ENCODE measurements at regions not wholly inside any gene's neighbourhood (a gene's known extent, or its start where the extent isn't known, plus 50 kb on each side); places are given as distances from the start of the nearest gene placed in this dataset.
A peak's percentile ranks its signal among the peaks of the same experiment; 100 is the strongest.

GRCh38 chr4:38366997-38367396, 297.0 kb upstream of the KLF3 start (continued):
- no peak for TF ChIP-seq POLR2AphosphoS5 (IDR thresholded peaks at IDR 0.05; ENCODE audit: low read depth, low read length)
- TF ChIP-seq ZNF460 (CRISPR knock-in tag; IDR thresholded peaks at IDR 0.05; ENCODE audit: borderline replicate concordance), result no peak
- TF ChIP-seq, protein P1, sequence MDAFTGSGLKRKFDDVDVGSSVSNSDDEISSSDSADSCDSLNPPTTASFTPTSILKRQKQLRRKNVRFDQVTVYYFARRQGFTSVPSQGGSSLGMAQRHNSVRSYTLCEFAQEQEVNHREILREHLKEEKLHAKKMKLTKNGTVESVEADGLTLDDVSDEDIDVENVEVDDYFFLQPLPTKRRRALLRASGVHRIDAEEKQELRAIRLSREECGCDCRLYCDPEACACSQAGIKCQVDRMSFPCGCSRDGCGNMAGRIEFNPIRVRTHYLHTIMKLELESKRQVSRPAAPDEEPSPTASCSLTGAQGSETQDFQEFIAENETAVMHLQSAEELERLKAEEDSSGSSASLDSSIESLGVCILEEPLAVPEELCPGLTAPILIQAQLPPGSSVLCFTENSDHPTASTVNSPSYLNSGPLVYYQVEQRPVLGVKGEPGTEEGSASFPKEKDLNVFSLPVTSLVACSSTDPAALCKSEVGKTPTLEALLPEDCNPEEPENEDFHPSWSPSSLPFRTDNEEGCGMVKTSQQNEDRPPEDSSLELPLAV (CRISPR knock-in tag; conservative IDR thresholded peaks at IDR 0.05; ENCODE audit: low read depth), result no peak
- TF ChIP-seq ZSCAN9 (CRISPR knock-in tag; IDR thresholded peaks at IDR 0.05; ENCODE audit: borderline replicate concordance), result no peak
- no peak for TF ChIP-seq SOX6 (IDR thresholded peaks at IDR 0.05)
- TF ChIP-seq SOX6 (CRISPR knock-in tag; IDR thresholded peaks at IDR 0.05), result no peak
- TF ChIP-seq ZNF317 (CRISPR knock-in tag; IDR thresholded peaks at IDR 0.05), result no peak
- TF ChIP-seq SALL2 (CRISPR knock-in tag; IDR thresholded peaks at IDR 0.05), result no peak
- no peak for TF ChIP-seq ZNF772 (CRISPR knock-in tag; IDR thresholded peaks at IDR 0.05)
- TF ChIP-seq PITX1 (CRISPR knock-in tag; IDR thresholded peaks at IDR 0.05), result no peak
- TF ChIP-seq TAF1 (CRISPR knock-in tag; IDR thresholded peaks at IDR 0.05), result no peak
- no peak for TF ChIP-seq EHMT2 (IDR thresholded peaks at IDR 0.05; ENCODE audit: borderline replicate concordance, low read depth, low read length)
- no peak for TF ChIP-seq SIN3B (IDR thresholded peaks at IDR 0.05; ENCODE audit: low read length)
- no peak for TF ChIP-seq HNF4A (CRISPR knock-in tag; IDR thresholded peaks at IDR 0.05)
- TF ChIP-seq CEBPG (CRISPR knock-in tag; IDR thresholded peaks at IDR 0.05), result no peak

DNA sequence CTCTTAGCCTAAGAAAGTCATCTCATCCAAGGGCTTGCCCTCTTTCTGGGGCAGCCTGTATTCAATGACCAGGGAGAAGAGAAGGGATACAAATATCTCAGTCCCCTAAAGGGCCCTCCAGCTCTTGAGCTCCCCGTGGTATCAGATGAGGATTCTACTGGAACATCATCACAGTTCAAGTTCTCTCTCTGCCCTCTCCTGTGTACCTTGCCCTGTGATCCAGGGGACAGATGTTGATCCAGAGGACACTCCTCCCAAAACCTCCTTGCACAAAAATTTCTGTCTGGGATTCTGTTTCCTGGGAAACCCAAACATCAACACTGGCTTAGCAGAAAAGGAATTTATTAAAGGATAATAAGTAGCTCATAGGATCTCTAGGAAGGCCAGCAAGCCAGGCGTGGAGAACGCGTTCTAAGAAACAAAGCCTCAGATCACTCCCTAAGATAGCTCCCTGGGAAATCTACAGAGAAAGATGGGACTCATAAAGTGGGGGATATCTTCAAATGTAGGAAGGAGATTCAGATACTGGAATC, 296.3 kb upstream of the KLF3 start:
- no peaks in the 10 kb centered on the region for H3K27me3 ChIP-seq (ENCODE audit: control insufficient read depth in 1 of 2, insufficient read depth in 2 of 2, low read length in 2 of 2)
- no peak overlapping the region for H3K4me3 ChIP-seq (replicated peaks in 1 of 3; ENCODE audit: insufficient read depth in 1 of 3, low read depth in 2 of 3, low read length in 3 of 3)
- intact Hi-C loops (cut with micrococcal nuclease; ENCODE audit: unreplicated experiment), result no loop called here
- 0 out of 2 replicates have a peak overlapping the region, but pooled peaks have one; percentile 5 for H3K4me2 ChIP-seq (ENCODE audit: low read depth, low read length)
- ATAC-seq, result peak; percentile 70
- CTCF ChIA-PET (ENCODE audit: low intra/inter-chr PET ratio, low total read pairs), result no interaction called here
- no peak for TF ChIP-seq ZEB1 (IDR thresholded peaks at IDR 0.05; ENCODE audit: insufficient replicate concordance, low read depth)
- TF ChIP-seq HNF4A (CRISPR knock-in tag; IDR thresholded peaks at IDR 0.05), result peak; percentile 68
- peak; percentile 54; the same call in 1 of the 2 replicates for TF ChIP-seq NCOR1 (IDR thresholded peaks at IDR 0.05; ENCODE audit: borderline replicate concordance, low read length)
- no TSS peak for BruUV-seq (replicated peaks)
- H3K79me2 ChIP-seq (ENCODE audit: insufficient read depth, low read length), result no peaks in the 10 kb centered on the region
- DNase-seq (ENCODE audit: low spot score), result peak; percentile 35
- no peak overlapping the region for H2AFZ ChIP-seq (ENCODE audit: low read length)
- H4K20me1 ChIP-seq (ENCODE audit: insufficient read depth, low read length), result no peaks in the 10 kb centered on the region
- in situ Hi-C loops (cut with HindIII; ENCODE audit: extremely low pct_ligation_motif_present, low pct_unique_long_range_greater_than_20kb), result no loop called here
- POLR2A ChIA-PET, result no interaction called here
- H3K4me1 ChIP-seq (ENCODE audit: insufficient read depth, low read length), result peaks cover 35% of the 10 kb centered on the region
- no peaks in the 10 kb centered on the region for H3K36me3 ChIP-seq (replicated peaks in 1 of 2; ENCODE audit: control insufficient read depth in 1 of 2, insufficient read depth in 2 of 2, low read length in 2 of 2)
- WGBS (ENCODE audit: low lambda C conversion rate), result 65% methylated on average over 4 of the region's 4 CpGs
- FAIRE-seq, result no peak
- H3K9ac ChIP-seq (ENCODE audit: insufficient read depth, low read depth, low read length), result no peak overlapping the region
- H3K9me3 ChIP-seq (ENCODE audit: low read length), result peaks cover 6% of the 10 kb centered on the region; the same call in 1 of the 2 replicates
- H3K27ac ChIP-seq (ENCODE audit: extremely low read length, insufficient read depth, low read length), result no peak overlapping the region
